Neural progenitor cell (in vitro differentiated cells): ENCODE measurements at regions not wholly inside any gene's neighbourhood (a gene's known extent, or its start where the extent isn't known, plus 50 kb on each side); places are given as distances from the start of the nearest gene placed in this dataset.

Source experiments
- CTCF ChIP-seq: fragments of 200-600 bp; sonication (generic); IDR thresholded peaks from 2 replicates; pipeline ENCODE4 v1.5.1; 2017; ENCODE audit warnings: antibody characterized with exemption, mild to moderate bottlenecking
- EZH2phosphoT487 ChIP-seq: fragments of 200-600 bp; sonication (generic); IDR thresholded peaks from 2 replicates; pipeline ENCODE4 v1.6.1; 2017; ENCODE audit warnings: antibody characterized with exemption

GRCh38 chr4:74651198-74651597 is 143.1 kb downstream of the BTC start:
- TF ChIP-seq CTCF (no peak), EZH2phosphoT487 (no peak)
